Inflammatory macrophage treated with lipopolysaccharide for 4 hours (primary cell): ENCODE measurements at regions not wholly inside any gene's neighbourhood (a gene's known extent, or its start where the extent isn't known, plus 50 kb on each side); places are given as distances from the start of the nearest gene placed in this dataset.
A peak's percentile ranks its signal among the peaks of the same experiment; 100 is the strongest.

Source experiments
- DNase-seq: peaks from one replicate; pipeline ENCODE4 v3.0.0-alpha.2; 2020

DNA sequence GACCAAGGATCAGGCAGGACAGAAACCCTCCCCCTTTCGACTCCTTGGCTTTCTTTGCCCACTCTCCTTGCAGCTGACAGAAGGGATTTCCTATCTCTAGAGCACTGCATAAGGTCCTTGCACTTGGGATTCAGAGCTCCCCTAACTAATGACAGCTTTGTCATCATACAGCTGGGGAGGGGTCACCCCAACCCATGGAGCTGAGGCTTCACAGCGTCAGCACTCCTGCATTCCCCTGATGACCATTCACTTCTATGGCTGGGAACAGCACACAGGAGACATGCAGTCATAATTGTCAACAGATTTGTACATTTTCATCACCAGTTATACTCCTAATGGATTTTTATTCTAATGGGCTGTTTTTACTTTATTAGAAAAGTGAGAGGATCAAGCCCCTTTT lies 161.7 kb upstream of the C1orf87 start:
- no peak for DNase-seq

GRCh38 chr1:60234776-60235175 lies 161.2 kb upstream of the C1orf87 start:
- no peak for DNase-seq

- DNase-seq = no peak
These were observed 156.3 kb upstream of the C1orf87 start for GRCh38 chr1:60229821-60230220.

GRCh38 chr1:60228041-60228491 lies 154.5 kb upstream of the C1orf87 start:
- DNase-seq = no peak

- DNase-seq = no peak
These were observed 154.0 kb upstream of the C1orf87 start for GRCh38 chr1:60227601-60228000.

DNA sequence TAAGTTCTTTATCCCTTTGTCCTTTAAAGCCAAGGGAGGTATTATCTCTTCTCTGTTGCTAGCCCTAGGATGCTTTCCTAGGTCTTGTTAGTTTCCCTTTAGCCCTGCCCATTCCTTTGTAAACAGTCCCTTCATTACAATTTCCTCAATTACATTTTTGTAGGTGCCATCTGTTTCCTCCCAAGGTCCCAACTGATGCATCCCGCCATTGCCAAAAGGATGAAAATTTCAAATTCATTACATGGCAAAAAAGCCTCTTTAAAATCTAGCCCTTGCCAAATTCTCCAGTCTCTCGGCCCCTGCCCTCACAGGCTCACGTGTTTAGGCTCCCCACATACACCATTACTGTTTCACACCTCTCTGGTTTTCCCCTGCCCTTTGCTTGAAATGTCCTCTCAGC lies 151.9 kb upstream of the C1orf87 start:
- DNase-seq = no peak

GRCh38 chr1:60224523-60224922 lies 151.0 kb upstream of the C1orf87 start:
- DNase-seq = no peak

- no peak for DNase-seq
These were observed 149.6 kb upstream of the C1orf87 start for GRCh38 chr1:60223158-60223557.

DNA sequence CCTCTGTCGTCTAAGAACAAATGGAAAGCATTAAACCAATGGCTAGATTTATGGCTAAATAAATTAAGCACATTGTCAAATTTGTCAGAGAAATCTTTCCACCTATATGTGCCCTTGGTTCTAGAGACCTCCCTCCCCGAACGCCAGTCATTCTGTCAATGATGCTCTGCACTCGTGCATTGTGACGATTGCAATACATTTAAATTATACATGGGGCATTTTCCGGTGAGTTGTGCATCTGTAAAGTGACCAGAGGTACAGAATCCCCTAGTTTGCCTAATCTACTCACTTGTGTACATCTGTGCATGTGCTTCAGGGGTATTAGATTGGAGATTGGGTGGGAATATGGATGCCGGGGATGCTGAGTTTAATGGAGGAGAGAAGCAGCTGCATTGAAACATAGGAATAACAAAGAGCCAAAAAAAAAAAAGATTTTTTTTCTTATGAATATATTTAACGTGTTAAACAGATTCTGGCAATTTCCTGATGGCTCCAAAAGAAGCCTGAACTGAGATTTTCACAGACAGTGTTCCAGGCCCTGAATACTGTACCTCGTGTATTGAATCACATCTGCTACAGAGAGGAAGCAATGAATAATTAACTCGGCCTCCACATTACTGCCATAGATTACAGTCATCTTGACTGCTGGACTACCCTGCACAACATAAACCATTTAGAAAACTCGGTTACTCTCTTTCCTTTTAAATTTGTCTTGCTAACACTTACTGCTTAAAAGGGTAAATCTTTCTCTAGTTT lies 149.0 kb upstream of the C1orf87 start:
- DNase-seq = no peak

DNA sequence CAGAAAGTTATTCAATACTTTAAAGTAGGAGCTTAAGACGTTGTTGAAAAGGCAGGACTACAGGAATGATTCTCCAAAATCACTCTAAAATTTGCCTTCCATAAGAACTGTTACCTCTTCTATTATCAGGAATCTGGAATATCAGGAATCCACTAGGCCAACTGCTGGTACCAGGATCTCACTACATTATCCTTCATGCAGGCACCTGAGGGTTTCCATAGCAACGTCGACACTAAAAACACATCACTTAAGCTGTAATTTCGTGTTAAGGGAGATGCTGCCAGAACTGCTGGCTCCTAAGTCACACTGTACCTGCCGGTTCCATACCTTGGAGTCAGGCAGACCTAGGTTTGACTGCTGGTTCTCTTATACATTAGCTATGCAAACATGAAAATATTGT lies 139.7 kb upstream of the C1orf87 start:
- DNase-seq = no peak

GRCh38 chr1:60196026-60196425 lies 122.5 kb upstream of the C1orf87 start:
- no peak for DNase-seq

DNA sequence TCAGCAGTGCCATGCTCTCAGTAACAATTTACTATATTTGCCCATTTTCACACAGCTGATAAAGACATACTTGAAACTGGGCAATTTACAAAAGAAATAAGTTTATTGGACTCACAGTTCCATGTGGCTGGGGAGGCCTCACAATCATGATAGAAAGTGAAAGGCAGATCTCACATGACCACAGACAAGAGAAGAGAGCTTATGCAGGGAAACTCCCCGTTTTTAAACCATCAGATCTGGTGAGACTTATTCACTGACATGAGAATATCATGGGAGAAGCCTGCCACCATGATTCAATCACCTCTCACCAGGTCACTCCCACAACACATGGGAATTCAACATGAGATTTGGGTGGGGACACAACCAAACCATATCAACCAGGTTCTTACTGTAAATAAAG lies 112.1 kb upstream of the C1orf87 start:
- DNase-seq = peak; percentile 21

DNA sequence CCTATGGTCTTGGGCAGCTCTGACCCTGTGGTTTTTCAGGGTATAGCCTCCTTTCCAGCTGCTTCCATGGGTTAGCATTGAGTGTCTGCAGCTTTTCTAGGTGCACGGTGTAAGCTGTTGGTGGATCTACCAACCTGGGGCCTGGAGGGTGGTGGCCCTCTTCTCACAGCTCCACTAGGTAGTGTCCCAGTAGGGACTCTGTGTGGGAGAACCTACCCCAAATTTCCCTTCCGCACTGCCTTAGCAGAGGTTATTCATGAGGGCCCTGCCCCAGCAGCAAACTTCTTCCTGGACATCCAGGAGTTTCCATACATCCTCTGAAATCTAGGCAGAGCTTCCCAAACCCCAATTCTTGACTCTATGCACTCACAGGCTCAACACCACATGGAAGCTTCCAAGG lies 111.0 kb upstream of the C1orf87 start:
- no peak for DNase-seq

- DNase-seq = no peak
These were observed 100.3 kb upstream of the C1orf87 start for GRCh38 chr1:60173729-60174505.

GRCh38 chr1:60173006-60173405 lies 99.4 kb upstream of the C1orf87 start:
- no peak for DNase-seq

DNA sequence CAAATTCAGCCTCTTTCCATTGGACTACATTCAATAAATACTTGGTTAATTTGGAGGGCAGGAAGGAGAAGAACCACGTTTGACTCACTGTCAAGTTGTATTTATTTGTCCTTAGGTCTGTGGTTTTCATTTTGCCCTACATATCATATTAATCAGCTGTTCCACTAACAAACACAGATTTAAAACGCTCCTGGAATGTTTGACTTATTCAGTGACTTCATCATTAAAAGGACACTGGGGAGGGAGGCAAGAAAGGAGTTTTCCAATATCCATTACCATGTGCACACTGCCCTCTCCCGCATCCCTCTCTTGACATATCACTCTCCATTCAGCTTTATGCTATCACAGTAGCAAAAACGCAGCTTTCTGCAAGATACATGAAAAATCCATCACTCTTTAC lies 98.2 kb upstream of the C1orf87 start:
- DNase-seq = no peak

DNA sequence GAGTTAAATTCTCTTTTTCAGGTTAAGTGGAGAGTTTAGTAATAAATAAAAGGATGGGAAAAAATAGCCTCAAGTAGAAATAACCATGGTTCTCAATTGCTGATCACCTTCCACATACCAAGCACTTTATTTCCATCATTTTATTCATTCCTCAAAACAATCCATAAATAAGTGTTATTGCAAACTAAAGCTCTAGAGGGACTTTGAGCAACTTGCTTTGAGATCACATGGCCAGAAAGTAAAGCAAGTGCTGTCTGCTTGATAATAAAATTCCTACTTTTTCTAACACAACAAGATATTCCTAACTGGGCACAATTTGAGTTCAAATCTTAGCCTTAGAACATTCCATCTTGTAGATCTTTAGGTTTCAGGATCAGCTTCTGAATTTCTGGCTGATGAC lies 97.1 kb upstream of the C1orf87 start:
- DNase-seq = no peak

- no peak for DNase-seq
These were observed 95.6 kb upstream of the C1orf87 start for GRCh38 chr1:60169206-60169605.

- DNase-seq = no peak
These were observed 89.4 kb upstream of the C1orf87 start for GRCh38 chr1:60162936-60163335.

DNA sequence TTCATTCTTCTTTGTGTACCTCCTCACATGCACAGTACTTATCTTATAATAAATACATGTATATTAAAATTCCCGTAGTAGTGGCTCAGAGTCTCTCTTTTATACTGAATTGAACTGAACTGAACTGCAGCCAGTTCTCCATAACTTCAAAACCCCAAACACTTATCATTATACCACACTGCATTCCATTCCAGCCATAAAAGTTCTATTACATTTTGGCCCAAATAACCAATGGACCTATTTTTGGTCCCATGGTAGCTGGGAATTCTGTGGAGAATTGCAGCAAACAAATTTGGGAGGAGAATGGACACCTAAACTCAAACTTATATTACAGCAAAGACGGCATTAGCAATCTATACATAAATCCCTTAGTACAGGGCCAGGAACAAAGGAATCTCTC lies 86.6 kb upstream of the C1orf87 start:
- no peak for DNase-seq

DNA sequence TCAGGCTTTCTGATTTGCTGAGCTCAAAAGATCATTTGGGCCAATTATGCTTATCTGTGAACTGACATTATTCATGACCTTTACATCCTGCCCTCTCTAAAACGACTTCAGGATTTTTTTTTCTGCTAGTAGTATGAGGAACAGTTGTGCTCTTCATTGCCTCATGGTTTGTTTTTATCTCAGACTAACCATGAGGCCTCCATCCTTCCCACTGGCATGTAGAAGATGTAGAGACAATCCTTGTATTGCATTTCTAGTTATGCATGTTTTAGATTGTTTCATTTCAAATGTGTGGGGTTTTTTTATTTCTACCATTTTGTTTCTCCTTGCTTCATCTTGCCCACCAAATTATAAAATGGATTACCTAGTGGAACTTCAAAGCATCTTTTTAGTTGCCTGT lies 82.8 kb upstream of the C1orf87 start:
- DNase-seq = no peak

DNA sequence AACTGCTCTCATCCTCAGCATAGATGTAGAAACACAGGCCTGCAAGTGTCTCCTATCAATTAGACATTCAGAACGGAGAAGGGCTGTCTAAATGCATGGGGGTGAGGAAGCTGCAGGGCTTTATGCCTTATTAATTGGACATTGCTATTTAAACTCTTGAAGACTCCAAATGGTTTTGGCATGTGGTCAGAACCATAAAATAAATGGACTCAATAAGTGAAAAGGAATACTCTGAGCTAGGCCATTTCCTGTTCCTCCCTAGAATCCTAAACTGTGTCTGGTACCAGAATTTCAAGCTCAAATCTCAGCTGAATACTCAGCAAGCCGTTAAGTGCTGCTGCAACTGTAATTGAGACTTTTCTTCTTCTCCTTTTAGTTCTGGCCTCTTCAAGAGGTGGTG lies 80.4 kb upstream of the C1orf87 start:
- DNase-seq = no peak

- DNase-seq = no peak
These were observed 79.3 kb upstream of the C1orf87 start for GRCh38 chr1:60152891-60153290.

GRCh38 chr1:60151311-60151710 lies 77.7 kb upstream of the C1orf87 start:
- DNase-seq = no peak

DNA sequence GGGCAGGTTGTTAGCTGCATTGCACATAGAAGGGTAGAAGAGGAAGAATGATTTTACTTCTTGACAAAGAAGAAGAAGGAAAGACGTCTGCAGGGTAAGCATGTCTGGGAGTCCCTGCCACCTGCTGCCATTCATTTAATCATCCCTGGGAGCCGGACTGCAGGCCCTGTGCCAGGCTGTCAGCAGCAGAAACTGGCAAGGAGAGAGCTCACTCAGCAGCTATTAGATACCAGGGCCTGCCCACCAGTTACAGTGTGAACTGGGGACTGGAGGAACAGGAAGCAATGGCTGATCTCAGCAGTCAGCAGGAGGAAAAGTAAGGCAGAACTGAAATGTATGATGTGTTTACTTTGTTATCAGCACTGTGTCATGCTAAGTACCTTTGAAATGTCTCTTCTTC lies 75.7 kb upstream of the C1orf87 start:
- no peak for DNase-seq
